AG08395 (cell line): ENCODE measurements at regions not wholly inside any gene's neighbourhood (a gene's known extent, or its start where the extent isn't known, plus 50 kb on each side); places are given as distances from the start of the nearest gene placed in this dataset.
"Not testable (repeated sequence)": the region's sequence is repeated elsewhere in the genome, so short reads cannot be mapped to it uniquely, and the experiment has no call there.

Experiments
- DNase-seq: peaks from one replicate; pipeline ENCODE4 v3.0.0; 2012; ENCODE audit warnings: mixed read lengths, low spot score

DNA sequence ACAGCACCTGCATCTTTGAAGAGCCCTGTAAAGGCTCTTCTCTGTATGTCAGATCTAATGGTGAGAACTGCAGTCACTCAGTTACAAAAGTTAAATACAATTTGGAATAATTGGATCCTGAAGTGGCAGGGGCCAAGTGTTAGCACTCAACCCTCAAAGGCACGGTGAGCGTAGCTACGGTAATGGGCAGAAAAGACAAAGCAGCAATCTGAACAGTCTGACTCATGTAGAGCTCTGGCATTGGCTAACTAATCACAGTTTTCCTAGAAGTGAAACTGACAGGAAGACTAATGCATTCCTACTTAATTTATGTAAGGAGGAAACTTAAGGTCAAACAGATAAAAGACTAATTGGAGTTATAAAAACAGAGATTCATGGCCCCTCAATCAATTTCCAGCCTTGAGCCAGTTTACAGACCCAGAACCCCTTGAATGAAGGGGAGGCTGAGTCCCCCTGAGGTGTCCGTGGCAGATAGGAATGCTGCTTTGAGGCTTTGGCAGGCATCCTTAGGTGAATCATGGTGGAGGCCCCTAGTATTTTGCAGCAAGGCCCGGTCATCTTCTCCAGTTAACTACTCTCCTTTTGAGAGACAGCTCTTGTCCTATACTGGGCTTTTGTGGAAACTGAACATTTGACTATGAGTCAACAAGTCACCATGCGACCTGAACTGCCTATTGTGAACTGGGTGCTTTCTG lies 450.7 kb downstream of the ZNF33B start:
- DNase-seq = not testable (repeated sequence)

GRCh38 chr10:42177793-42178689 lies 460.3 kb downstream of the ZNF33B start:
- DNase-seq = not testable (repeated sequence)

- DNase-seq = no peak
Observed at GRCh38 chr10:42177077-42177792, 461.1 kb downstream of the ZNF33B start.

- DNase-seq = no peak
Observed at GRCh38 chr10:42150428-42151061, 487.8 kb downstream of the ZNF33B start.

GRCh38 chr10:42149722-42150427 lies 488.5 kb downstream of the ZNF33B start:
- peak; percentile 0 for DNase-seq

DNA sequence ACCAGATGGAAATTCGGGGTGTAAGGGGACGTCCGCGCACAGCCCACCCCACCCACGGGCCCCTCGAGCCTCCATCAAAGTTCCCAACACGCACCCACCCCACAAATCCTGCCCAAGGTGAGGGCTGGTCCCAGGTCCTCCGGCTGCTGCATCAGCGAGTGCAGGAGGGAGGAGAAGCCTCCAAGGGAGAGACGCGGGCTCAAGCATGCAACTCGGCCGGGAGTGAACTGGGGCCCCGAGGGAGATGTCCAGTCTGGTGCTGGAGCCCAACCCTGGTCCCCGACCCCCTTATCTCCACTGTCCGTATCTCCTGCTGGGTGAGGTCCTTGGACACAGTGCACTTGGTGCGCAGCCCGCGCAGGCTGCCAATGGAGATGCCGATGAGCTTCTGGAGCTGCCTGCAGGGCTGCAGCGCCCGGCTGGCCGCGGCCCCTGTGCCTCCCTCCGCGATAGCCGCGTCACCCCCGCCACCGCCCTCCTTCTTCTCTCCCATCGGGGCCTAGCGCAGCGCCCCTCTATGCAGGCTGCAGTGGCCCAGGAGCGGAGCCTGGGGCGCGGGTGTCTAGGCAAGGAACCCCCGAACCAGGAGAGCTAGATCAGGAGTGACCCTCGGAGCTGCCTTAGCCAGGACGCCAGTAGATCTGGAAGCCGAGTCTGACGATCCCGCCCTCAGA lies 489.2 kb downstream of the ZNF33B start:
- DNase-seq = peak; percentile 0

DNA sequence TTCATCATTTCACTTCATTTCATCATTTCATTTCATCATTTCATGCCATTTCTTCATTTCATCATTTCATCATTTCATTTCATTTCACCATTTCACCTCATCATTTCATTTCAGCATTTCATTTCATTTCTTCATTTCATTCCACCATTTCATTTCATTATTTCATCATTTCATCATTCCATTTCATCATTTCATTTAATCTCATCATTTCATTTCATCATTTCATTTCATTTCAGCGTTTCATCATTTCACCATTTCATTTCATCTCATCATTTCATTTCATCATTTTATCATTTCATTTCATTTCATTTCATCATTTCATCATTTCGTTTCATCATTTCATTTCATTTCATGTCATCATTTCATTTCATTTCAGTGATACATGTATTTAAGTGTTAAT lies 492.2 kb downstream of the ZNF33B start:
- not testable (repeated sequence) for DNase-seq

- DNase-seq = not testable (repeated sequence)
Observed at GRCh38 chr10:42138023-42138422, 500.3 kb downstream of the ZNF33B start.

DNA sequence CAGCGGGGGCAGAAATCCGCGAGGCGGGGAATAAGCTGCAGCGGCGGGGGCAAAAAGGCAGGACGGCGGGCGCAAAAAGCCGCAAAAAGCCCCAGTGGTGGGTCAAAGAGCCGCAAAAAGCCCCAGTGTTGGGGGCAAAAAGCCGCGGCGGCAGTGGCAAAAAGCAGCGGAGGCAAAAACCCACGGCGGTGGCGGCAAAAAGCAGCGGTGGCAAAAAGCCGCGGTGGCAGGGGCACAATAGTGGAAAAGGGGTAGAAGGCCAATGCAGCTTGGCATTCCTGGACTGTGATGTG lies 525.3 kb downstream of the ZNF33B start:
- no peak for DNase-seq

- no peak for DNase-seq
Observed at GRCh38 chr10:42112331-42113157, 525.8 kb downstream of the ZNF33B start.

GRCh38 chr10:42111661-42112330 lies 526.6 kb downstream of the ZNF33B start:
- DNase-seq = no peak

GRCh38 chr10:42111076-42111475 lies 527.3 kb downstream of the ZNF33B start:
- no peak for DNase-seq
